22Rv1 (cell line): ENCODE measurements at regions not wholly inside any gene's neighbourhood (a gene's known extent, or its start where the extent isn't known, plus 50 kb on each side); places are given as distances from the start of the nearest gene placed in this dataset.
"Not testable (repeated sequence)": the region's sequence is repeated elsewhere in the genome, so short reads cannot be mapped to it uniquely, and the experiment has no call there.

Source experiments
- H3K27ac ChIP-seq: fragments of 450-650 bp; 2 replicates; pipeline ENCODE4 v1.5.1; 2017
- CTCF ChIP-seq: fragments of 450-650 bp; IDR thresholded peaks from 2 replicates; pipeline ENCODE4 v1.5.1; 2017; ENCODE audit warnings: mild to moderate bottlenecking
- ZFX ChIP-seq: fragments of 450-650 bp; IDR thresholded peaks from 2 replicates; pipeline ENCODE4 v1.6.1; 2017; ENCODE audit warnings: antibody characterized with exemption, borderline replicate concordance

- no peak for TF ChIP-seq CTCF
- TF ChIP-seq ZFX = no peak
- H3K27ac ChIP-seq = no peak overlapping the region
Measured at GRCh38 chr14:44453433-44454171, 53.5 kb downstream of the FSCB start.

- H3K27ac ChIP-seq = not testable (repeated sequence)
Measured at GRCh38 chr14:44450232-44450631, 56.9 kb downstream of the FSCB start.

DNA sequence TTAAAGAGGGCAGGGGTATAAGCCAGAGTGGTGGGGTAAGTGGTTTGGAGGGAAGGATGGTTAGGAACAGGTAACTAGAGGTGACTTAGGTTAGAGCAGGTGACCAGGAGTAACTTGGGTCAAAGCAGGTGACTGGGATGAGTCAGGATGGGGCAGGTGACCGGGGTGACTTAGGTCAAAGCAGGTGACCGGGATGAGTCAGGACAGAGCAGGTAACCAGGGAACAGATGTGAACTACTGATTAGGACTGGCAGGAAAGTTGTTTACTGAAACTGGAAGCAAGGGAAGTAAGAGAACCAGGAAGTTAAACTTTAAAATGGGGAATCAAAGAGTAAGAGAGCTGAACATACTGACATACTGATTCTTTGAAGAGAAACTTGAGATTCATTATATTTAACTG lies 57.4 kb downstream of the FSCB start:
- H3K27ac ChIP-seq = no peak overlapping the region
- TF ChIP-seq CTCF (no peak), ZFX (no peak)

DNA sequence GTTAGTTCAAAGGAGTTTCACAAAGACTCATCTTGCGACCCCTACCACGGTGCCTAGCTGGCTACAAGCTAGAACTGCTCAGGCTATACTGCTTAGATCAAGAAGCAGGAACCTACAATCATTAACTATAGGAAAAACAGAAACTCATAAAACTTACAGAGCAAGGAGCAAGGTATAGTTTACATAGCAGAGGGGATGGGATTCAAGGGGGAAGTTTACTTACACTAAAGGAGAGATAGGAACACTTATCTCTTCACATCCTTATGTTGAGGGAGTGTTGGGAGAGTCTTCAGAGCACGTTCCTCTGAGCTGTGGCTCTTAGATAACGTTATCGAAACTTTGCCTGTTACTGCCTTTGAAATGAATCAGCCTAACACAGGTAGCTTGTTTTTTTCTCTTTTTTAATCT lies 58.1 kb downstream of the FSCB start:
- no peak overlapping the region for H3K27ac ChIP-seq
- no peak for TF ChIP-seq CTCF
- no peak for TF ChIP-seq ZFX

- no peak overlapping the region for H3K27ac ChIP-seq
- TF ChIP-seq ZFX (no peak), CTCF (no peak)
Measured at GRCh38 chr14:44446965-44447364, 60.1 kb downstream of the FSCB start.

DNA sequence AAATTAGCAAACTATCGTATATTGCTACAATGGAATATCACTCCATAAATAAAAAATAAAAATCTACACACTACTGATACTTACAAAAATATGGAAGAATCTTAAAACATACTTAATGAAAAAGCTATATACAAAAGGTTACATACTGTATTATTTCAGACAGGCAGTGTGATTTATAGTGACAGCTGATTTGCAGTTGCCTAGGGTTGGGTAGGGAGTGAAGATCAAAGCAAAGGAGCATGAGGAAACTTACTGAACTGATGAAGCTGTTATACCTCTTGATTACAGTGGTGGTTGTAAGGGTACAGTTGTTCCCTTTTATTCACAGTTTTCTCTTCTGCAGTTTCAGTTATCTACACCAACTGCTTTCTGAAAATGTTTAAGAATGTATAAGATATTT lies 62.6 kb downstream of the FSCB start:
- TF ChIP-seq CTCF (no peak), ZFX (no peak)
- no peak overlapping the region for H3K27ac ChIP-seq

- TF ChIP-seq CTCF = no peak
- no peak for TF ChIP-seq ZFX
- H3K27ac ChIP-seq = no peak overlapping the region
Measured at GRCh38 chr14:44438936-44439335, 68.1 kb downstream of the FSCB start.

- TF ChIP-seq ZFX = no peak
- TF ChIP-seq CTCF = no peak
- H3K27ac ChIP-seq = no peak overlapping the region
Measured at GRCh38 chr14:44438221-44438620, 68.9 kb downstream of the FSCB start.
